HEK293T (cell line): ENCODE measurements at regions not wholly inside any gene's neighbourhood (a gene's known extent, or its start where the extent isn't known, plus 50 kb on each side); places are given as distances from the start of the nearest gene placed in this dataset.
"Not testable (repeated sequence)": the region's sequence is repeated elsewhere in the genome, so short reads cannot be mapped to it uniquely, and the experiment has no call there.

Source experiments
- ARNT ChIP-seq: fragments of 450-650 bp; IDR thresholded peaks from 2 replicates; pipeline ENCODE4 v1.6.1; 2017; ENCODE audit warnings: mild to moderate bottlenecking
- BHLHE40 ChIP-seq: fragments of 450-650 bp; IDR thresholded peaks from 2 replicates; pipeline ENCODE4 v1.6.1; 2016; ENCODE audit warnings: mild to moderate bottlenecking, moderate library complexity, borderline replicate concordance
- ELF4 ChIP-seq: fragments of 450-650 bp; IDR thresholded peaks from 2 replicates; pipeline ENCODE4 v1.6.1; 2017; ENCODE audit warnings: antibody characterized with exemption
- FOXA1 ChIP-seq: fragments of 450-650 bp; IDR thresholded peaks from 2 replicates; pipeline ENCODE4 v1.6.1; 2016; ENCODE audit warnings: mild to moderate bottlenecking
- FOXK2 ChIP-seq: fragments of 450-650 bp; IDR thresholded peaks from 2 replicates; pipeline ENCODE4 v1.6.1; 2016; ENCODE audit warnings: mild to moderate bottlenecking
- FOXM1 ChIP-seq: fragments of 450-650 bp; IDR thresholded peaks from 2 replicates; pipeline ENCODE4 v1.6.1; 2017; ENCODE audit warnings: mild to moderate bottlenecking, borderline replicate concordance
- HDGF ChIP-seq: fragments of 450-650 bp; IDR thresholded peaks from 2 replicates; pipeline ENCODE4 v1.6.1; 2017; ENCODE audit warnings: antibody characterized with exemption, borderline replicate concordance
- LEF1 ChIP-seq: fragments of 450-650 bp; IDR thresholded peaks from 2 replicates; pipeline ENCODE4 v1.6.1; 2017; ENCODE audit warnings: mild to moderate bottlenecking, borderline replicate concordance
- NFRKB ChIP-seq: fragments of 450-650 bp; IDR thresholded peaks from 2 replicates; pipeline ENCODE4 v1.6.1; 2016; ENCODE audit warnings: mild to moderate bottlenecking, moderate library complexity
- SP1 ChIP-seq: fragments of 450-650 bp; IDR thresholded peaks from 2 replicates; pipeline ENCODE4 v1.6.1; 2017
- SUZ12 ChIP-seq: fragments of 450-650 bp; IDR thresholded peaks from 2 replicates; pipeline ENCODE4 v1.6.1; 2016; ENCODE audit warnings: mild to moderate bottlenecking
- ZNF384 ChIP-seq: fragments of 450-650 bp; IDR thresholded peaks from 2 replicates; pipeline ENCODE4 v1.6.1; 2016
- TF ChIP-seq, protein P1 (sequence below): fragments of 450-650 bp; IDR thresholded peaks from 2 replicates; pipeline ENCODE4 v1.6.1; 2016

- not testable (repeated sequence) for TF ChIP-seq FOXK2, ARNT, SP1, FOXA1, FOXM1, NFRKB, SUZ12, BHLHE40, ELF4, ZNF384, LEF1, HDGF
- TF ChIP-seq, protein P1, sequence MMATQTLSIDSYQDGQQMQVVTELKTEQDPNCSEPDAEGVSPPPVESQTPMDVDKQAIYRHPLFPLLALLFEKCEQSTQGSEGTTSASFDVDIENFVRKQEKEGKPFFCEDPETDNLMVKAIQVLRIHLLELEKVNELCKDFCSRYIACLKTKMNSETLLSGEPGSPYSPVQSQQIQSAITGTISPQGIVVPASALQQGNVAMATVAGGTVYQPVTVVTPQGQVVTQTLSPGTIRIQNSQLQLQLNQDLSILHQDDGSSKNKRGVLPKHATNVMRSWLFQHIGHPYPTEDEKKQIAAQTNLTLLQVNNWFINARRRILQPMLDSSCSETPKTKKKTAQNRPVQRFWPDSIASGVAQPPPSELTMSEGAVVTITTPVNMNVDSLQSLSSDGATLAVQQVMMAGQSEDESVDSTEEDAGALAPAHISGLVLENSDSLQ, result not testable (repeated sequence)
Observed at GRCh38 chr5:36395947-36396346, 94.2 kb upstream of the RANBP3L start.
